ENCODE measurements at regions not wholly inside any gene's neighbourhood (a gene's known extent, or its start where the extent isn't known, plus 50 kb on each side); places are given as distances from the start of the nearest gene placed in this dataset.

- no peaks in the 10 kb centered on the region for H3K4me1 ChIP-seq (replicated peaks in 1 of 2)
- H3K4me3 ChIP-seq: no peak overlapping the region
- WGBS, 4 donors: 62 to 73% (median 67%) methylated on average over 7 of the region's 7 CpGs
- H3K9me3 ChIP-seq (replicated peaks in 1 of 3): no peaks in the 10 kb centered on the region
- H3K27me3 ChIP-seq: no peaks in the 10 kb centered on the region
- DNase-seq: no peak
- no peak overlapping the region for H3K27ac ChIP-seq
- TF ChIP-seq POLR2A (IDR thresholded peaks at IDR 0.05): no peak
- no peak for TF ChIP-seq CTCF (IDR thresholded peaks at IDR 0.05)
- H3K36me3 ChIP-seq (replicated peaks in 1 of 2): no peaks in the 10 kb centered on the region
- intact Hi-C loops (cut with DNase I): no loop called here
Measured at GRCh38 chr19:23996549-23996948, 81.9 kb downstream of the ZNF726 start.

GRCh38 chr19:23998568-23998967 is 83.9 kb downstream of the ZNF726 start:
- H3K9me3 ChIP-seq (replicated peaks in 1 of 3): no peaks in the 10 kb centered on the region
- no peak for TF ChIP-seq POLR2A (IDR thresholded peaks at IDR 0.05)
- no peak for DNase-seq
- WGBS, 4 donors: 66 to 88% (median 73%) methylated on average over 2 of the region's 2 CpGs
- no peak overlapping the region for H3K27ac ChIP-seq
- H3K4me1 ChIP-seq (replicated peaks in 1 of 2): no peaks in the 10 kb centered on the region
- intact Hi-C loops (cut with DNase I): no loop called here
- no peak overlapping the region for H3K4me3 ChIP-seq
- no peaks in the 10 kb centered on the region for H3K27me3 ChIP-seq
- no peaks in the 10 kb centered on the region for H3K36me3 ChIP-seq (replicated peaks in 1 of 2)

GRCh38 chr19:23999821-24000610 is 85.3 kb downstream of the ZNF726 start:
- Histone ChIP-seq H3K9me3 (replicated peaks in 1 of 3) (no peaks in the 10 kb centered on the region), H3K27ac (no peak overlapping the region), H3K36me3 (replicated peaks in 1 of 2) (no peaks in the 10 kb centered on the region), H3K4me3 (no peak overlapping the region), H3K27me3 (no peaks in the 10 kb centered on the region), H3K4me1 (replicated peaks in 1 of 2) (no peaks in the 10 kb centered on the region)
- TF ChIP-seq POLR2A (IDR thresholded peaks at IDR 0.05): no peak
- TF ChIP-seq CTCF (IDR thresholded peaks at IDR 0.05): no peak
- intact Hi-C loops (cut with DNase I): no loop called here
- no peak for DNase-seq
- 81 to 84% (median 84%) methylated on average over 9 of the region's 9 CpGs for WGBS, 4 donors

- 95 to 99% (median 96%) methylated on average over 2 of the region's 2 CpGs; no CpG with 5 or more reads in 1 of the 4 donors for WGBS, 4 donors
- H3K27me3 ChIP-seq: no peaks in the 10 kb centered on the region
- H3K4me3 ChIP-seq: no peak overlapping the region
- H3K9me3 ChIP-seq (replicated peaks in 1 of 3): no peaks in the 10 kb centered on the region
- H3K36me3 ChIP-seq (replicated peaks in 1 of 2): no peaks in the 10 kb centered on the region
- H3K27ac ChIP-seq: no peak overlapping the region
- no peak for TF ChIP-seq CTCF (IDR thresholded peaks at IDR 0.05)
- intact Hi-C loops (cut with DNase I): no loop called here
- no peaks in the 10 kb centered on the region for H3K4me1 ChIP-seq (replicated peaks in 1 of 2)
- no peak for DNase-seq
Measured at GRCh38 chr19:24000656-24001055, 86.0 kb downstream of the ZNF726 start.

Data from adrenal gland (tissue), 9 donors.